ENCODE measurements at regions not wholly inside any gene's neighbourhood (a gene's known extent, or its start where the extent isn't known, plus 50 kb on each side); places are given as distances from the start of the nearest gene placed in this dataset.

GRCh38 chr13:22253107-22253506 lies 582.2 kb downstream of the FGF9 start:
- FAIRE-seq = no peak

DNA sequence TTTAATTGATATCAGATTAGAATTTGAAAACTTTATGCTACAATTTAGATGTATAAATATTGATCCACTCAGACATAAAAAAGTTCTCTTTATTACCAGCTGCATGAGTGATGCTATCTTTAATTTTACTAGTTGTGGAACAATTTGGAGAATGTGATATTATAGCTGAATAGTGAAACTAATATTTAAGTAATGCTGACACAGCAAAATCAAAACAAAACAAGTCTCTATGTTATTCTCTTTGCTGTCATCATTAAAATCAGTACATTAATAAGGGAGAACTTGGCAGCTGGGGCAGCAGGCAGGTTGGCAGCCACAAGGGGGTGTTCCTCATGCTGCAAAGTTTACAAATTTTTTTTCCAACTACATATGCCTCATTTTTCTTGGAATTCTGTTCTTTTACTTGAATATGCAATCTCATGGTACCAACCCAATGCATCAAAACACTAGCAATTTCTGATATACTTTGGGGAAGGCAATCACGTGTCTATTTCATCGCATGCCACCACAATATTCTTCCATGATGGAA lies 585.3 kb downstream of the FGF9 start:
- no peak for FAIRE-seq

DNA sequence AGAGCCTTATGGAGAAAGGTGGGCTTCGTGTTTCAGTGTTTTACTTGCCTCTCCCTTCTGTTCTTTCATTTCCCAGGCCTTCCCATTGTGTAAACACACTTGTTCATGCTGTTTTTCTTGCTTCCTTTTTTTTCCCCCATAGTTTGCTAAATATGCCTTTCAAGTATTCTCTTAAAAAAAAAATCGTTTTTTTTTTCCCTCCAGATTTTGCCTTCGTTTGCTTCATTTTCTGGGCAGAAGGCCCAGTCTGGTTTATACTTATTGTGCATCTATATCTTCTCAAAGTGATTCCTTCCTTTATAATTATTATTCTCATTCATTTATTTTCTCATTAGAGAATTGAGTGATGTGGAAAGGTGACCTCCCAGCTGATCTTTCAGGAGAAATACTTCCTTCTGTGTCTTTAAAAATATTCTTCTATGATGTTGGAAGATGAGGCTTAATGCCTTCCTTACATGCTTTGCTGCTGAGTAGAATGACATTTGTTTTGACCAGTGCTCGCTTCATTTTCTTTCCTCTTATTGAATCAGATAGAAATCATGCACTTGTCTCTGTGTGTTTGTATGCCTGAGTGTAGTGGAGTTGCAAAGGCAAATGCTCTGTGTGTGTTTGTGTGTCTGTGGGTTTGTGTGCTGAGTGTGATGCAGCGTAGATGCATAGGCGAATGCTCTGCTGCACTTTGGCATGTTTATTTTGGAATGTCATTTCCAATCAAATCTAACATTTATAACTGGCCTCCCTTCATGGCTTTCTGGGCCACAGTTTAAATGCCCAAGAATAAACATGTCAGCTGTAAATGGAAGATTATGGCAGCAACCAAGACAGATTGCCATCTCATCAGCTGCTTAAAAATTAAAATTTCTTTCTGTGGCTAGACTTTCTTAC lies 591.4 kb downstream of the FGF9 start:
- no peak for FAIRE-seq

- FAIRE-seq = no peak
These were observed 592.3 kb downstream of the FGF9 start for GRCh38 chr13:22263185-22263584.

- no peak for FAIRE-seq
These were observed 594.7 kb downstream of the FGF9 start for GRCh38 chr13:22265563-22265962.

DNA sequence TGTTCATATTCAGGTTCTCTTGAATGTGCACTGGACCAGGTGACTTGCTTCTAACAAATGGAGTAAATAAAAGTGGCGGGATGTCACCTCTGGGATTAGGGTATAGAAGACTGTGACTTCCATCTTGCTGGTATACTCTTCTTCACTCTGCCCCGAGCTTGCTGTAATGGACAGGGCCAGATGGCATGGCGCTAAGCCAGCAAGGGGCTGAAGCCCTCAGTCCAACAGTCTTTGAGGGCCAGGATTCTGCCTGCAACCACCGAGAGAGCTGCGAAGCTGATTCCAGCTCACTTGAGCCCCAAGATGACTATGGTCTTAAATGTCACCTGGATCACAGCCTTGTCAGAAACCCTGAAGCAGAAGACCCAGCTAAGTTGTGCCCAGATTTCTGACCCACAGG lies 600.0 kb downstream of the FGF9 start:
- no peak for FAIRE-seq

- FAIRE-seq = no peak
These were observed 601.0 kb downstream of the FGF9 start for GRCh38 chr13:22271903-22272302.

DNA sequence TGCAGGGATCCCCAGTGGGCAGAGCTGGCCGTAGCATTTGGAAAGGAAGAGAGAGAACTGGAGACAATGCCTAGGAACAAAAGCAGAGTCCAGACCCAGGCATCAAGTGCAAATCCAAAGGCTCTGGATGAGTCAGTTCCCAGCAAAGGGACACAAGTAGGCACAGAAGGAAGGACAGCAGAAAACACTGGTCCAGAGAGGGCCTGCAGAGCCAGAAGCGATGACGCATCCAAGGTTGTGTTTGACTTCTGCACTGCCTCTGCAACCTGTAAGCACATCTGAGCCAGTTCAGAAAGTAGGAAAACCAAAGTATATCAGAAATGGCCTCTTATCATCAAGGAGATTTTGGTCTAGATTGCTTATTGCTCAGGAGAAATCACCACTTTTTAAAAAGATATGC lies 604.5 kb downstream of the FGF9 start:
- FAIRE-seq = no peak

- FAIRE-seq = no peak
These were observed 605.7 kb downstream of the FGF9 start for GRCh38 chr13:22276616-22277015.

GRCh38 chr13:22278336-22278929 lies 607.6 kb downstream of the FGF9 start:
- FAIRE-seq = no peak

DNA sequence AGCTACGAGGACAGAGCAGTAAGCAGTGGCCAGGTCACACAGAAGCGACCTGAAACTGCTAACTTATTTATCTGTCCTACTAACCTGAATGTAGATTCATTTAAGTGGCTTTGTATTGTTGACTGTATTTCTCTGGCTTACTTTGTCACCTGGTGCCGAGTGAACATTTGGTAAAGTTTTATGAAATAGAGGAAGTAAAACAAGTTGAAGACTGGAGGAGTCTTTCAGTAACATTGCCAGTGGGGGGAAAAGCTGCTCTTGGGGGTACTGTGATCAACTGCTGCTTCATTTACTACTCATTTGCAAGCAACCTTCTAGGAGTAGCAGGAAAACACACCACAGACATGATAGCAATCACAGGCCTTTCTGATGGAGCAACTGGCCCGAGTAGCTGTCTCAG lies 615.0 kb downstream of the FGF9 start:
- no peak for FAIRE-seq

- FAIRE-seq = no peak
These were observed 615.5 kb downstream of the FGF9 start for GRCh38 chr13:22286338-22286737.

DNA sequence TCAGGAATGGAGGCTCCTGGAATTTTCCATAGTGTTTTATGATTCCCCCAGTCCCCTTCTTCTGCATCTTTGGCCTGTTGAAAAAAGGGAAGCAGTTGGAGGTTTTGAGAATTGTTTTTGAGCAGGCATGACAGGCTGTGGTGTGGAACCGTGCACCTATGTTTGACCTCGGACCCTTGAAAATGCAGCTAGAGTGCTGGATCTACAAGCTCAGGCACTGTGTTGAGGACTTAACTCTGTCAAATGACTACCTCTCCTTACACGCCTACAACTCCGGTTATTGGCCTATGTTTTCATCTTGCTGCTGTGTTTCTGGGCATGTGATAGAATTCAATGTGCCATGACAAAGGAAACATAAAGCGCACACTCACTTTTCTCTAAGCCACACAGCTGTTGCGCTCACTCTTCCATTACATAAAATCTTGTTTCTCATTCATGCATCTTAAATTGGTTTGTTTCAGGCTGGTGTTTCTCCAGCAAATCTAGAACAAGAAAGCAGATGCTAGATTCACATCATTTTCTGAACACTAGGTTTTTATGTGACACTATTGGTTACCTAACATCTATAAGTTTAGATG lies 616.6 kb downstream of the FGF9 start:
- FAIRE-seq = no peak

- FAIRE-seq = no peak
These were observed 617.6 kb downstream of the FGF9 start for GRCh38 chr13:22288496-22288895.

DNA sequence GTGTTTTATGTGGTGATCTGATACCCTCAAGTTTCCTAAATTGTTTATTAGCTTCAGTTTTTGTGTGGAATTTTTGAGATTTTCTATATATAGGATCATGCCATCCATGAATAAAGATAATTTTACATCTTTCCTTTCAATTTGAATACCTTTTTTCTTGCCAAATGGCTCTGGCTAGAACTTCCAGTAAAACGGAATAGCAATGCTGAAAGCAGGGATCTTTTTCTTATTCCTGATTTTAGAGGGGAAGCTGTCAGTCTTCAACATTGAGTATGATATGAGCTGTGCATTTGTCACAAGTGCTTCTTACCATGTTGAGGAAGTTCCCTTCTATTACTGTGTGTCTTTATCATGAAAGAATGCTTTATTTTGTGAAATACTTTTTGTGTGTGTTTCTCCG lies 618.8 kb downstream of the FGF9 start:
- FAIRE-seq = no peak

GRCh38 chr13:22298530-22298929 lies 627.7 kb downstream of the FGF9 start:
- FAIRE-seq = no peak

DNA sequence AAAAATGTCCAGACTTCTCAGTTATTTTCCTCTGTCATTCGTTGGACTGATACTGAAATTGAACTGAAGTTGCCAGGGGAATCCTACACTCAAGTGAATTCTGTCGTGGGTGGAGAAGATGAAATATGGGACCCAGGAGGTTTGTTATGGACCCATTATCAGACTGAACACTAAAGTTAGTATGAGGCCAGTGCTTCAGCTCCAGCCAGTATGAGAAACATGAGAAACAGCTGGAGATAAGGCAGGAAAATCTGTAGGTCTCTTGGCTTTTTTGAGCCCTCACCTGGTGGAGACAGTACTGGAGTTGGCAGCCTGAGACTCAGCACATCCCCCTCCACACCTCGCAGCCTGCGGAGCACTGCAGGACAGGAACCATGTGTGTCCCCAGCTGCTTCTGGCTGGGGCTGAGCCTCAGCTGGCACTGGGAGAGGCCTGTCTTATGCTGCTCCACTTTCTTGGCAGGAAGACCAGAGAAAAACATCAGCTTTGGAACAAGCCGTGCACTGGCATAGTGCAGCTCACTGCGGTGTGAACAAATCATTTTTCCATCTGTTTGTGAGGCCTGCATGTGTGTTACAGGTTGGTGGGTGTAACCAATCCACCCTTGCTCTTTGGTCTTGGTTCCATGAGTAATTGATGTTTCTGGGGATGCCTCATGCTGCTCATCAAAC lies 641.0 kb downstream of the FGF9 start:
- no peak for FAIRE-seq

DNA sequence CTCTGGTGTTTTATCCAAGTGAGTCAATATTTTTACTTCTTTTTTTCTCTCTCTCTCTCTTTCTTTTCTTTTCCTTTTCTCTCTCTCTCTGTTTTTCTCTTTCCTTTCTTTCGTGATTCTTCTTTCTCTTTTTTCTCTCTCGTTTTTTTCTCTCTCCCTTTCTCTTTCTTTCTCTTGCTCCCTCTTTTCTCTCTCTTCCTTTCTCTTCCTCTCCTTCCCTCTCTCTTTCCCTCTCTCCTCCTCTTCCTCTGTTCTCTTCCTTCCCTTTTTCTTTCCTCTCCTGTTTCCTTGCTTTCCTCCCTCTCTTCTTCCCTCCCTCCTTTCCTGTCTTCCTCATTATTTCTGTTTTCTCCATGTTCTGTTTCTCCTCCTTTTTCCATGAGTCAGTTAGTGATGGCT lies 641.5 kb downstream of the FGF9 start:
- no peak for FAIRE-seq

DNA sequence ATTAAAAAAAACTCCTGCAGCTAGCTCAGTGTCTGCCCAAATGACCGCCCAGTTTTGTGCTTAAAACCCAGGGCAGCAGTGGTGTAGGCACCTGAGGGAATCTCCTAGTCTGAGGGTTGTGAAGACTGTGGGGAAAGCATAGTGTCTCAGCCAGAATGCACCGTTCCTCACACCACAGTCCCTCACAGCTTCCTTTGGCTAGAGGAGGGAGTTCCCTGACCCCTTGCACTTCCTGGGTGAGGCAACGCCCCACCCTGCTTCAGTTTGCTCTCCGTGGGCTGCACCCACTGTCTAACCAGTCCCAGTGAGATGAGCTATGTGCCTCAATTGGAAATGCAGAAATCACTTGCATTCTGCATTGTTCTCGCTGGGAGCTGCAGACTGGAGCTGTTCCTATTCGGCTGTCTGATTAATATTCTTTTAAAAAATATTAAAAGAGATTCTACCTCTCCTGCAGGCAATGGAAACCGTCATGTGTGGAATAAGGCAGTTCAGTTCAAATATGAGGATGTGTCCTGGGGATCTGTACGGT lies 645.7 kb downstream of the FGF9 start:
- no peak for FAIRE-seq

GRCh38 chr13:22320991-22321390 lies 650.1 kb downstream of the FGF9 start:
- FAIRE-seq = no peak

DNA sequence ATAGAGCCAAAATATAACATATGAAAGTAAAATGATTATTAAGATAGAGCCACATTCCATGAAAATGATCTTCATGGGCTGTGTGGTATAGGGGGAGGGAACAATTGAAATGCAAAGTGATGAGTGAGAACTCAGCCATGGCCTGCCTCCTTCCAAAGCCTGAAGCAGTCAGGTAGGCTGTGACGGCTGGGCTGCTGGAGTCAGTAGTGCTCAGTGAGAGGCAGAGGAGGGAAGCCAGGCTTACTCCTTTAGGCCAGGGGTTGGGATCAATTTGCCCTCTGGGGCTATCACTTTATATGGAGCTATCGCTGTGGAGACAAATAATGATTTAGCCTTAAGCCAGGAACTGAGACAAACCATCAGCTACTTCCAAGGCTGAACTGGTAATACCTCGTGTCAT lies 654.9 kb downstream of the FGF9 start:
- no peak for FAIRE-seq

- FAIRE-seq = no peak
These were observed 661.5 kb downstream of the FGF9 start for GRCh38 chr13:22332416-22332815.

DNA sequence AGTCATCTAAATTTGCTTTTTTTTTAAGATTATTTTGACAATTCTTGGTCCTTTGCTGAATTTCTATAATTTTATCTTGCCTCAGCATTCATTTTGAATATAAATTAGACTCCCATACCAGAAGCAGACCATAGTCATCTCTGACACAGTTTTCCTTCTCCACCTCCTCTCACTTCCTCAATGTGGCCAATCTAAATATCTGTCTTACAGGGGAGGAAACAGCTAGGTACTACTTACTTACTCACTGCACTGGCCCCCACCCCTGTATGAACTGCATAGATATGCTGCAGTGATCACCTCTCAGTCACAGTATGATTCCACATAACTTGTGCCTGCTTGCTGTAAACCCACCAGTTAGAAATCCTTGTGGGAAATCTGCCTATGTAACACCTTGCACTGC lies 665.6 kb downstream of the FGF9 start:
- no peak for FAIRE-seq
